HEK293 (cell line): ENCODE measurements at regions not wholly inside any gene's neighbourhood (a gene's known extent, or its start where the extent isn't known, plus 50 kb on each side); places are given as distances from the start of the nearest gene placed in this dataset.

ENCODE experiments used
- ZNF24 ChIP-seq: fragments of 450-650 bp; formaldehyde crosslinking; IDR thresholded peaks from 2 replicates; pipeline ENCODE4 v1.5.1; 2016; ENCODE audit warnings: missing biosample characterization, missing genetic modification characterization
- ZNF274 ChIP-seq, 2 experiments: fragments of 200-500 bp in 1 of 2; fragments of 450-650 bp in 1 of 2; sonication (Bioruptor generic) in 1 of 2; formaldehyde crosslinking in 1 of 2; IDR thresholded peaks; 2 replicates each; pipeline versions ENCODE4 v1.5.1 to v1.6.1; 2014 to 2016; ENCODE audit warnings: borderline replicate concordance in 1 of 2, inconsistent platforms in 1 of 2, low read length in 1 of 2, missing biosample characterization in 1 of 2, missing genetic modification characterization in 1 of 2
- TF ChIP-seq, protein P1 (sequence below): fragments of 450-650 bp; formaldehyde crosslinking; IDR thresholded peaks from 2 replicates; pipeline ENCODE4 v1.5.1; 2016; ENCODE audit warnings: missing biosample characterization, missing genetic modification characterization

DNA sequence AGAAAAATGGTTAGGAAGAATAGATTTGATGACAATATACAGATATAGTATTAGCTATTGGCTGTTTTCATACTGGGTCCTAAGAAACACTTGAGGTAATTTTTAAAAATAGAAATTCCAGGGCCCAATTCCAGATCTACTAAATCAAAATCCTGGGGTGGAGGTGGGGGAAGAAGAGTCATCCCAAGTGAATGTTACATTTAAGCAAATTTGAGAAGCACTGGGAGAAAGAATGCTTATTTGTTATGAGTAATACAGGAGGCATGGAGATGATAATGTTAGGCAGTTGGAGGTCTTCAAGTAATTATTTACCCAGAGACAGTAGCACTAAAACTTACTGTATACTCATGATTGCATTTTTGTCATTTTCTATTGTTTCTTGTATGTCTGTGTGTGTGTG is 93.0 kb upstream of the DAB2 start:
- TF ChIP-seq, protein P1, sequence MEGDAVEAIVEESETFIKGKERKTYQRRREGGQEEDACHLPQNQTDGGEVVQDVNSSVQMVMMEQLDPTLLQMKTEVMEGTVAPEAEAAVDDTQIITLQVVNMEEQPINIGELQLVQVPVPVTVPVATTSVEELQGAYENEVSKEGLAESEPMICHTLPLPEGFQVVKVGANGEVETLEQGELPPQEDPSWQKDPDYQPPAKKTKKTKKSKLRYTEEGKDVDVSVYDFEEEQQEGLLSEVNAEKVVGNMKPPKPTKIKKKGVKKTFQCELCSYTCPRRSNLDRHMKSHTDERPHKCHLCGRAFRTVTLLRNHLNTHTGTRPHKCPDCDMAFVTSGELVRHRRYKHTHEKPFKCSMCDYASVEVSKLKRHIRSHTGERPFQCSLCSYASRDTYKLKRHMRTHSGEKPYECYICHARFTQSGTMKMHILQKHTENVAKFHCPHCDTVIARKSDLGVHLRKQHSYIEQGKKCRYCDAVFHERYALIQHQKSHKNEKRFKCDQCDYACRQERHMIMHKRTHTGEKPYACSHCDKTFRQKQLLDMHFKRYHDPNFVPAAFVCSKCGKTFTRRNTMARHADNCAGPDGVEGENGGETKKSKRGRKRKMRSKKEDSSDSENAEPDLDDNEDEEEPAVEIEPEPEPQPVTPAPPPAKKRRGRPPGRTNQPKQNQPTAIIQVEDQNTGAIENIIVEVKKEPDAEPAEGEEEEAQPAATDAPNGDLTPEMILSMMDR, result no peak
- TF ChIP-seq ZNF24 (no peak), ZNF274 (IDR thresholded peaks at IDR 0.05; ENCODE audit: low read length) (no peak), ZNF274 (tag by site-specific recombination; IDR thresholded peaks at IDR 0.05; ENCODE audit: borderline replicate concordance) (no peak)
